HEK293 (cell line): ENCODE measurements at regions not wholly inside any gene's neighbourhood (a gene's known extent, or its start where the extent isn't known, plus 50 kb on each side); places are given as distances from the start of the nearest gene placed in this dataset.

ENCODE experiments used
- YY1 ChIP-seq: fragments of 450-650 bp; formaldehyde crosslinking; IDR thresholded peaks from 2 replicates; pipeline ENCODE4 v1.5.1; 2018; ENCODE audit warnings: missing biosample characterization, missing genetic modification characterization
- ZIC2 ChIP-seq: fragments of 450-650 bp; formaldehyde crosslinking; IDR thresholded peaks from 2 replicates; pipeline ENCODE4 v1.5.1; 2016; ENCODE audit warnings: missing biosample characterization, missing genetic modification characterization
- ZNF133 ChIP-seq: fragments of 450-650 bp; formaldehyde crosslinking; IDR thresholded peaks from 2 replicates; pipeline ENCODE4 v1.5.1; 2016; ENCODE audit warnings: missing biosample characterization, missing genetic modification characterization
- ZNF184 ChIP-seq: fragments of 450-650 bp; IDR thresholded peaks from 2 replicates; pipeline ENCODE4 v1.5.1; 2018; ENCODE audit warnings: missing biosample characterization, mild to moderate bottlenecking, missing genetic modification characterization
- ZNF292 ChIP-seq: fragments of 450-650 bp; formaldehyde crosslinking; IDR thresholded peaks from 2 replicates; pipeline ENCODE4 v1.5.1; 2016; ENCODE audit warnings: low read depth, missing biosample characterization, missing genetic modification characterization, borderline replicate concordance
- ZNF416 ChIP-seq: fragments of 450-650 bp; formaldehyde crosslinking; IDR thresholded peaks from 2 replicates; pipeline ENCODE4 v1.5.1; 2016; ENCODE audit warnings: missing biosample characterization, missing genetic modification characterization
- ZNF623 ChIP-seq: fragments of 450-650 bp; formaldehyde crosslinking; IDR thresholded peaks from 2 replicates; pipeline ENCODE4 v1.5.1; 2016; ENCODE audit warnings: missing biosample characterization, missing genetic modification characterization
- ZNF785 ChIP-seq: fragments of 450-650 bp; formaldehyde crosslinking; IDR thresholded peaks from 2 replicates; pipeline ENCODE4 v1.5.1; 2016; ENCODE audit warnings: missing biosample characterization, missing genetic modification characterization
- ZNF792 ChIP-seq: fragments of 450-650 bp; formaldehyde crosslinking; IDR thresholded peaks from 2 replicates; pipeline ENCODE4 v1.5.1; 2016; ENCODE audit warnings: missing biosample characterization, missing genetic modification characterization
- TF ChIP-seq, protein P1 (sequence below): fragments of 450-650 bp; formaldehyde crosslinking; IDR thresholded peaks from 2 replicates; pipeline ENCODE4 v1.5.1; 2016; ENCODE audit warnings: missing biosample characterization, missing genetic modification characterization
- TF ChIP-seq, protein P2 (sequence below): fragments of 450-650 bp; formaldehyde crosslinking; IDR thresholded peaks from 2 replicates; pipeline ENCODE4 v1.5.1; 2016; ENCODE audit warnings: missing biosample characterization, missing genetic modification characterization

DNA sequence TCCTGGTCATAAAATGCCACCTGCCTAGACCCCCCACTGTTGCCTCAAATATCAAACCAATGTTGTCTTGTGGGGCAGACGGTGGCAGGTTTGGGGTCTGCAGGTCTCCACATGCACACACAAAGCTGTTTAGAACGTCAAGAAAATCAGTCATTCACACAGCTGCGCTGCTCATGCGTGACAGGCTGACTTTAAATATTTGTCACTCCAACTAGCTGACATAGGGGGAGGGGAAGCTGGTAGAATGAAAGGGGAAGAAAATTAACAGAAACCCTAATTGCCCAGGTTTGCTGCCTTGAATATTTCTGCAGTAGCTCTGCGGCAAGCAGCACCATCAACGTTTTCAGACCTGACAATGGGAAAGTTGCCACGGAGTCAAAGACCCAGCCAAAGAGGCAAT, 201.8 kb downstream of the ABHD5 start:
- TF ChIP-seq, protein P1, sequence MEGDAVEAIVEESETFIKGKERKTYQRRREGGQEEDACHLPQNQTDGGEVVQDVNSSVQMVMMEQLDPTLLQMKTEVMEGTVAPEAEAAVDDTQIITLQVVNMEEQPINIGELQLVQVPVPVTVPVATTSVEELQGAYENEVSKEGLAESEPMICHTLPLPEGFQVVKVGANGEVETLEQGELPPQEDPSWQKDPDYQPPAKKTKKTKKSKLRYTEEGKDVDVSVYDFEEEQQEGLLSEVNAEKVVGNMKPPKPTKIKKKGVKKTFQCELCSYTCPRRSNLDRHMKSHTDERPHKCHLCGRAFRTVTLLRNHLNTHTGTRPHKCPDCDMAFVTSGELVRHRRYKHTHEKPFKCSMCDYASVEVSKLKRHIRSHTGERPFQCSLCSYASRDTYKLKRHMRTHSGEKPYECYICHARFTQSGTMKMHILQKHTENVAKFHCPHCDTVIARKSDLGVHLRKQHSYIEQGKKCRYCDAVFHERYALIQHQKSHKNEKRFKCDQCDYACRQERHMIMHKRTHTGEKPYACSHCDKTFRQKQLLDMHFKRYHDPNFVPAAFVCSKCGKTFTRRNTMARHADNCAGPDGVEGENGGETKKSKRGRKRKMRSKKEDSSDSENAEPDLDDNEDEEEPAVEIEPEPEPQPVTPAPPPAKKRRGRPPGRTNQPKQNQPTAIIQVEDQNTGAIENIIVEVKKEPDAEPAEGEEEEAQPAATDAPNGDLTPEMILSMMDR (tag by site-specific recombination) = no peak
- TF ChIP-seq YY1 (tag by site-specific recombination) (no peak), ZNF133 (no peak), ZNF416 (tag by site-specific recombination) (no peak), ZNF623 (tag by site-specific recombination) (no peak), ZNF792 (tag by site-specific recombination) (no peak), ZNF292 (tag by site-specific recombination) (no peak), ZIC2 (0 out of 2 replicates have a peak, but pooled peaks have one; percentile 11), ZNF184 (tag by site-specific recombination) (no peak), ZNF785 (tag by site-specific recombination) (no peak)
- TF ChIP-seq, protein P2, sequence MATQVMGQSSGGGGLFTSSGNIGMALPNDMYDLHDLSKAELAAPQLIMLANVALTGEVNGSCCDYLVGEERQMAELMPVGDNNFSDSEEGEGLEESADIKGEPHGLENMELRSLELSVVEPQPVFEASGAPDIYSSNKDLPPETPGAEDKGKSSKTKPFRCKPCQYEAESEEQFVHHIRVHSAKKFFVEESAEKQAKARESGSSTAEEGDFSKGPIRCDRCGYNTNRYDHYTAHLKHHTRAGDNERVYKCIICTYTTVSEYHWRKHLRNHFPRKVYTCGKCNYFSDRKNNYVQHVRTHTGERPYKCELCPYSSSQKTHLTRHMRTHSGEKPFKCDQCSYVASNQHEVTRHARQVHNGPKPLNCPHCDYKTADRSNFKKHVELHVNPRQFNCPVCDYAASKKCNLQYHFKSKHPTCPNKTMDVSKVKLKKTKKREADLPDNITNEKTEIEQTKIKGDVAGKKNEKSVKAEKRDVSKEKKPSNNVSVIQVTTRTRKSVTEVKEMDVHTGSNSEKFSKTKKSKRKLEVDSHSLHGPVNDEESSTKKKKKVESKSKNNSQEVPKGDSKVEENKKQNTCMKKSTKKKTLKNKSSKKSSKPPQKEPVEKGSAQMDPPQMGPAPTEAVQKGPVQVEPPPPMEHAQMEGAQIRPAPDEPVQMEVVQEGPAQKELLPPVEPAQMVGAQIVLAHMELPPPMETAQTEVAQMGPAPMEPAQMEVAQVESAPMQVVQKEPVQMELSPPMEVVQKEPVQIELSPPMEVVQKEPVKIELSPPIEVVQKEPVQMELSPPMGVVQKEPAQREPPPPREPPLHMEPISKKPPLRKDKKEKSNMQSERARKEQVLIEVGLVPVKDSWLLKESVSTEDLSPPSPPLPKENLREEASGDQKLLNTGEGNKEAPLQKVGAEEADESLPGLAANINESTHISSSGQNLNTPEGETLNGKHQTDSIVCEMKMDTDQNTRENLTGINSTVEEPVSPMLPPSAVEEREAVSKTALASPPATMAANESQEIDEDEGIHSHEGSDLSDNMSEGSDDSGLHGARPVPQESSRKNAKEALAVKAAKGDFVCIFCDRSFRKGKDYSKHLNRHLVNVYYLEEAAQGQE = no peak
